Mesodermal cell (in vitro differentiated cells): ENCODE measurements at regions not wholly inside any gene's neighbourhood (a gene's known extent, or its start where the extent isn't known, plus 50 kb on each side); places are given as distances from the start of the nearest gene placed in this dataset.

Experiments used
- H3K27ac ChIP-seq: 2 replicates; pipeline ENCODE4 v1.7.0; 2013; ENCODE audit warnings: mild to moderate bottlenecking, low read depth, low read length, moderate library complexity; ENCODE audit not compliant: severe bottlenecking
- H3K36me3 ChIP-seq: 2 replicates; pipeline ENCODE4 v1.7.1; 2013; ENCODE audit warnings: mild to moderate bottlenecking, low read length, moderate library complexity; ENCODE audit not compliant: control insufficient read depth, insufficient read depth
- H3K4me1 ChIP-seq: one replicate; pipeline ENCODE4 v1.7.1; 2013; ENCODE audit warnings: mild to moderate bottlenecking, low read length; ENCODE audit not compliant: insufficient read depth, control insufficient read depth, poor library complexity, severe bottlenecking
- H3K4me3 ChIP-seq: 2 replicates; pipeline ENCODE4 v1.7.0; 2013; ENCODE audit warnings: low read length, control low read depth, mild to moderate bottlenecking; ENCODE audit not compliant: insufficient read depth, poor library complexity, severe bottlenecking; ENCODE audit errors: extremely low read depth
- H3K9me3 ChIP-seq: 2 replicates; pipeline ENCODE4 v1.7.1; 2013; ENCODE audit warnings: mild to moderate bottlenecking, low read length, moderate library complexity; ENCODE audit not compliant: control insufficient read depth
- WGBS, 2 experiments: methylation state at CpG; one replicate each; pipeline ENCODE4 v1.1.5; 2013; ENCODE audit warnings: missing lambda C conversion rate in 2 of 2; ENCODE audit not compliant: insufficient coverage in 2 of 2; 5-methylcytosine and 5-hydroxymethylcytosine counted together

DNA sequence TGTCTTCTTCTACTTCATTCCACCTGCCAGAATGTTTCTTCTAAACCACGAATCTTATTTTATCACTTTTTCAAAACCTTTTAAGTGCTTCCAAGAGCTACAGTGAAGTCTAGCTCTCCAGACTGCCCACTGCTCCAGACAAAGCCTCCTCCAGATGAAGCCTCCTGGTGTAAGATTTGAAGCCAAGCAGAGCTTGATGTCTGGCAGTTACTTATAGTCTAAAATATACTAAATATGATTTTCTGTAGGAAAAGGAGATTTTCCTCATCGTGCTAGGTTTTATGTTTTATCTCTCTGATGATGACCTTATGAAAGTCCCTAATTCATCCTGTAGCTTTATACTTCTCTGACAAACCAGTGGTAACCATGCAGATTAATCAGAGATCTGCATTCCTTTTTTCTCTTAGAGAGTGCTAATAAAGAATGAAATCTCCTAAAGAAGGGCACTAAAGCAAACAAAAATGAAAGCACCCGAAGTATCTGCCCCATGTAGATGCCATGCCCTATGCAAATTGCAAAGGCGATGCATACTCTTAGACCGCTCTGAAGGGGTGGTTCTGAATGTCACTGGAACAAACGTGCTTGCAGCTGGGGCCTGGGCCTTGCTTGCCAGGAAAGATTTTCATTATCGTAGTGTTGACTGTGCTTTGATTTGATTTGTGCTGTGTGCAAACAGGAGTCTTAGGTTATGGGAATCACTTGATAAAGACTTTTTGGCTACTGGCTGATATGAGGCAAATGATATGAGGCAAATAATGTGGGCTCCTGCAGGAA lies 314.2 kb downstream of the PID1 start:
- Histone ChIP-seq H3K4me1 (no peaks in the 10 kb centered on the region), H3K36me3 (no peaks in the 10 kb centered on the region), H3K9me3 (no peaks in the 10 kb centered on the region), H3K4me3 (no peak overlapping the region), H3K27ac (no peak overlapping the region)
- 74 to 85% methylated on average over 4 to 6 of the region's 7 CpGs for WGBS, 2 experiments

DNA sequence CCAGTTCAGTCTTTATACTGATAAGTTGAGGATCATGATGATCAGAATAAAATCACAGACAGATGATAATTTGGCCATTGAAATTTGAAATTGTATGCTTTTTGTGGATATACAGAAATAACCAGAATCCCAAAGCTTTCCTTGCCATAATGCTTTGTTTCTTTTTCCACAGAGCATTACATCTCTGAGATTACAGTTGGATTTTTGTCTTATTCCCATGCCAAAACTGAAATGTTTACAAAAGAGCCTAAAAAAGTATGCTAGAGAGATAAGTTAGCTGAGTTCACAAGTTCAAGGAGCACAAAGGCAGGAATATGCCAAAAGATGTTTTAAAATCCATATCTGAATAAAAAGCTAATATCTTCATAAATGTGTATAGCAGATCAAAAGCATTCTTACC lies 321.3 kb downstream of the PID1 start:
- Histone ChIP-seq H3K4me1 (no peaks in the 10 kb centered on the region), H3K36me3 (no peaks in the 10 kb centered on the region), H3K27ac (no peak overlapping the region), H3K9me3 (no peaks in the 10 kb centered on the region), H3K4me3 (no peak overlapping the region)

DNA sequence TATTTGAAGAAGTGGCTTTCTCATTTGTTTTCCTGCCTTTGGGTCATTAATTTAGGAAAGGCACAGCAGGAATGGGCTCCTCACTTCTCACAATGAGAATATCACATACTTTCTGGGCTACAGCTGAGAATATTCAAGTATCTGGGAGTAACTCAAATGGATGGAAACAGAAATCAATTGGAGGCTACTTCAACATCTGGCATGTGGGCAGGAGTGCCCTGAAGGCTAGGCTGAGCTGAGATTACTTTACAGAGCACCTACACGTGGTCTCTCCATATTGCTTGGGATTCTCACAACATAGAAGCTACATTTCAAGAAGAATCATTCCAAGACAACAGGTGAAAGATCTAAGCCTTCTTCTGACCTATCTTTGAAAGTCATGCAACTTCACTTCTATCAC lies 325.4 kb downstream of the PID1 start:
- Histone ChIP-seq H3K9me3 (no peaks in the 10 kb centered on the region), H3K4me1 (no peaks in the 10 kb centered on the region), H3K27ac (no peak overlapping the region), H3K36me3 (no peaks in the 10 kb centered on the region), H3K4me3 (no peak overlapping the region)
- WGBS, 2 experiments: 50 to 67% methylated on average over 1 of the region's 1 CpG

DNA sequence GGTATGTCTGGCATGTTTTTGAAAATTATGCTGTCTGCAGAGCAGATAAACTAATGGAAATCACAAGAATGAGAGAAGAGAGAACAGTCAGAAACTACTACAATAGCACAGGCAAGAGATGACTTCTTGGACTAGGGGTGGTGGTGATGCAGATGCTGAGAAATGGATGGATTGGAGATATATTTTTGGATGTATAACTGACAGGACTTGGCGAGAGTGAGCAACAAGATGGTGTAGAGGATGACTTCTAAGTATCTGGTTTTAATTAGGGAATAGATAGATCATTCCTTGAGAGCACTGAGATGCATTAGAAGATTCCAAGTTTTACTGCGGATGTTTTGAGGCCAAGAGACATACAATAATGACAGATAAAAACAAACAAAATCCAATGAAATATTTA lies 328.2 kb downstream of the PID1 start:
- 80 to 86% methylated on average over 1 of the region's 2 CpGs for WGBS, 2 experiments

DNA sequence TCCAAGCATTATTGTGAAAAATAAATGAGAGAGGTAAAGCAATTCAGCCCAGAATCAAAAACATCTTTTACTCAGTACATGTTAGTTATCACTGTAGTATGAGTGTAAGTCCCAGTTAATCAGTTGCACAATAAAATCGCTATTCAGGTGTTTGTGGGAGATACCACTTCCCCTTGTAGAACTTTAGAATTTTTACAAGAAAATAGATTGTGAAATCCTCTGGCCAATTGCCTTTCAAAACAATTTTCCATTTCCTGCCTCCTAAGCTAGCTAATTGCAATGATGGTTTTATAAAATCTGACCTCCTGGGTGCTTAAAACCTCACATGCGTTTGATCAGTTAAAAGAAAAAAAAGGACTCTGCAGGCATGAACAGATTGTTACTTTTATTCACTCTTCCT lies 332.5 kb downstream of the PID1 start:
- WGBS, 2 experiments: 20 to 67% methylated on average over 1 of the region's 2 CpGs

More for the DNA sequence above, 328.2 kb downstream of the PID1 start:
- no peak overlapping the region for H3K27ac ChIP-seq
- H3K9me3 ChIP-seq: no peaks in the 10 kb centered on the region
- no peaks in the 10 kb centered on the region for H3K4me1 ChIP-seq
- H3K36me3 ChIP-seq: no peaks in the 10 kb centered on the region
- H3K4me3 ChIP-seq: no peak overlapping the region

DNA sequence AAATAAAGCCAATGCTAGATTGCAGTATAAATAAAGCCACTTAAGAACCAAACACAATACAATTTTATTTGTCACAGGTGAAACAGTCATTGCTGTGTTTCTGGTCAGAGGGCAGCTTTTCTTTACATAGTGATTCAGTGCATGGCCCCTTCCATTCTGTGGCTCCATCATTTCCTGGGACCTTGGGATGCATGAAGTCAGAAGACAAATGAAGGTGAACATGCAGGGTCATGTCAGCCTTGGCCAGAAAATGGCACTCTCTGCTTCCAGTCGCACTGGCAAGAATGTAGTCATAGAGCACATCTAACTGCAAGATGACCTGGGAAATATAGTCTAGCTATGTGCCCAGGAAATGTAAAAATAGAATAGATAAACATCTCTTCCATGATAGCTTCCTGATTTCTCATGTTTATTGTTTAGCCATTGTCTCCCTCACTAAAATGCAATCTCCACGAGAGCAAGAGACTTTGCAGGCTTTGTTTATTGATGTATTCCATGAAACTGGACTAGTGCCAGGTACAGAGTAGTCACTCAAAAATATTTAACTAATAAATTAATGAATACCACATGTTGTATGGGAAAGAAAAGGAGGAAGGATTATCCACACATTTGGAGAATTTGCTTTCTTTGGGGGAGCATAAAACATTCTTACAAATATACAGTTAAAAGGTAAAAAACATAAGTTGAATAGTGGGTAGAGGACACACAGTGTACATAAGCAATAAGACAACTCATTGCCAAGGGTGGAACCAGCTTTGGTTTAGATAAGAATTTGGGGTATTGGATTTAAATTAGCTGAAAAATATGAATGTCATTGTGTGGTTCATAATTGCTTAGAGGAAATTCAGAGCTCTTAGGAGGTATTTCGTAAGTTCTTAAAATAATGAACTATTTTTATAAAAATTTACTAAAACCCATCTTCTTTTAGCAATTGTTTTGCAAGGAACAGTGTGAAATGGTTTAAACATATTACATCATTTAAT lies 343.8 kb downstream of the PID1 start:
- no peaks in the 10 kb centered on the region for H3K9me3 ChIP-seq
- no peaks in the 10 kb centered on the region for H3K4me1 ChIP-seq
- H3K4me3 ChIP-seq: no peak overlapping the region
- H3K36me3 ChIP-seq: no peaks in the 10 kb centered on the region
- no peak overlapping the region for H3K27ac ChIP-seq
- WGBS, 2 experiments: 83% methylated on average over 1 of the region's 3 CpGs; no CpG with 5 or more reads in 1 of the 2 experiments

More for the DNA sequence above, 332.5 kb downstream of the PID1 start:
- no peaks in the 10 kb centered on the region for H3K36me3 ChIP-seq
- no peak overlapping the region for H3K4me3 ChIP-seq
- H3K4me1 ChIP-seq: no peaks in the 10 kb centered on the region
- H3K27ac ChIP-seq: no peak overlapping the region
- H3K9me3 ChIP-seq: no peaks in the 10 kb centered on the region

DNA sequence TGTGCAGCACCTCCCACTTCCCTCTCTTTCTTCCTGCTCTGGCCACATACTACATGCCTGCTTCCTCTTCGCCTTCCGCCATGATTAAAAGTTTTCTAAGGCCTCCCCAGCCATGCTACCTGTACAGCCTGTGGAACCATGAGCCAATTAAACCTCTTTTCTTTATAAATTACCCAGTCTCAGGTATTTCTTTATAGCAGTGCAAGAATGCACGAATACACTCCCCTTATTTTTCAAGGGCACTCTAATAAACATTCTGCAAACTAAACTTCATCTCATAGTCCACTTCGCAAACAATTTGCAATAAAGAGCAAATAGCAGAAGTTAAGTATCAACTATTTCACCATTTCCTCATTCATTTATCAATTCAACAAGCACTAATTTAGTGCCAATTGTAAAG lies 351.3 kb downstream of the PID1 start:
- Histone ChIP-seq H3K27ac (no peak overlapping the region), H3K4me1 (no peaks in the 10 kb centered on the region), H3K9me3 (no peaks in the 10 kb centered on the region), H3K4me3 (no peak overlapping the region), H3K36me3 (no peaks in the 10 kb centered on the region)
- 77 to 83% methylated on average over 3 of the region's 4 CpGs for WGBS, 2 experiments

DNA sequence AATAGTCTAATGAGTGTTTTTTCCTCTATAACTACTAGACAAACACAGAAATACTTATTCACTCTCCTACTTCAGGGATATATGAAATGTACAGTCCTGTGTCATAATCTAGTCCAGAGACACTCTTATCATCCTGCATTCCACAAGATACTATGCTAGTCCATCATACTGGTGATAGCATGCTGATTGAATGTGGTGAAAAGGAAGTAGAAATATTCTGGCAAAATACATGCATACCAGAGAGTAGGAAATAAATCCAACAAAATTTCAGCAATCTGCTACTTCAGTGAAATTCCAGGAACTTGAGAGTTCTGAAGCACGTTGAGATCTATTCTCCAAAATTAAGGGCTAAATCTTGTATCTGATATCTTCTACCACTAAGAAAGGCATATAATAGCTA lies 353.9 kb downstream of the PID1 start:
- no peak overlapping the region for H3K27ac ChIP-seq
- no peaks in the 10 kb centered on the region for H3K9me3 ChIP-seq
- 63% methylated on average over 1 of the region's 1 CpG; no CpG with 5 or more reads in 1 of the 2 experiments for WGBS, 2 experiments
- no peaks in the 10 kb centered on the region for H3K36me3 ChIP-seq
- H3K4me3 ChIP-seq: no peak overlapping the region
- no peaks in the 10 kb centered on the region for H3K4me1 ChIP-seq

DNA sequence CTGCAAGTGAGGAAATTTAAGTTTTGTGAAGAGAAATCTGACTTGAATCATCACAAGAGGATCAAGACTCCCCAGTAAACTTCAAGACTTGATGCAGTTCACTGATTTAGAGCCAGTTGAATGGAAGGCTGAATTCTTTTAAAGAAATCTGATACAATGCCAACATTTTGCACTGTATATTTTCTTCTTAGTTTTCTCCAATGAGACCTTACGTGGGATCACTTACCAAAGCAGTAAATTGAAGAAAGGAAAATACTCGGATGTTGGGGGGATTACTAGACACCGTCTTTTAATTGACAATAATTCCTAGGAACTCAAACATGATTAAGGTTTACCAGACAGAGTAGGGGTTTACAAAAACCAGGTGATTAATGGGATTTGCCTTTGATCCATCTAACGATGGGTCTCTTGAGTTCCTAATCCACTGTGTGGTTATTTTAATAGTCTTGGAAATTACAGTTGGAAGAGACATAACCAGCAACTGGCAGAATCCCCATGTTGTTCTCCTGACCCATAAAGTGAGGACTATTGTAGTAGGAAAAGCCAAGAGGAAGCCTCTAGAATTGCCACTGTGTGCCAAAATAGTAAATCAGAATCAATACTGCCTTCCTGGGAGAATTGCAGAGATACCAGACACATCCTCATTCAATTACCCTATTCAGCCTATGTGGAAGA lies 354.5 kb downstream of the PID1 start:
- no peaks in the 10 kb centered on the region for H3K36me3 ChIP-seq
- H3K27ac ChIP-seq: no peak overlapping the region

DNA sequence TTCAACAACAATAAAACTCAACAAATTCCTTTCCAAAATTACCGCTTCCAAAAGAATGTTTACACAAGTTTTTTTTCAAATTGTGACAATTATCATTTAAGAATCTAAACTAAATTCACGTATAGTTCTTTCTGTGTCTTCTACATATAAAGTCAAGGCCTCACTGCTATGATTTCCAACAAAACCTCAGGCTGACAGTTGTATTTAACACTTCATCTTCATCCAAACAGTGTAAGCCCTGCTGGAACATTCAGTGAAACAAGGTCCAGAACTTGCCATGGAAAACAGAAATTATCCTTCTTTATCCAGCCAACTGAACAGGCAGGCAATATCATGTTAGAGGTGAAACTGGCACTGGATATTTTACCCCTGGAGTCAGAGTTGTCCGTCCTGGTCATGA lies 357.9 kb downstream of the PID1 start:
- H3K4me1 ChIP-seq: no peaks in the 10 kb centered on the region
- no peaks in the 10 kb centered on the region for H3K36me3 ChIP-seq
- no peaks in the 10 kb centered on the region for H3K9me3 ChIP-seq
- H3K27ac ChIP-seq: no peak overlapping the region
- 80 to 90% methylated on average over 2 of the region's 3 CpGs for WGBS, 2 experiments
- no peak overlapping the region for H3K4me3 ChIP-seq

More for the DNA sequence above, 354.5 kb downstream of the PID1 start:
- no peak overlapping the region for H3K4me3 ChIP-seq
- WGBS, 2 experiments: 100% methylated on average over 1 of the region's 4 CpGs; no CpG with 5 or more reads in 1 of the 2 experiments
- no peaks in the 10 kb centered on the region for H3K4me1 ChIP-seq
- no peaks in the 10 kb centered on the region for H3K9me3 ChIP-seq
